IPS-20b (cell line): ENCODE measurements at regions not wholly inside any gene's neighbourhood (a gene's known extent, or its start where the extent isn't known, plus 50 kb on each side); places are given as distances from the start of the nearest gene placed in this dataset.
"Not testable (repeated sequence)": the region's sequence is repeated elsewhere in the genome, so short reads cannot be mapped to it uniquely, and the experiment has no call there.

Experiments
- H3K27ac ChIP-seq: one replicate; pipeline ENCODE4 v1.5.1; 2013; ENCODE audit warnings: low read length
- H3K27me3 ChIP-seq: 2 replicates; pipeline ENCODE4 v1.6.1; 2013; ENCODE audit warnings: mild to moderate bottlenecking, low read length, inconsistent platforms; ENCODE audit not compliant: insufficient read depth
- H3K36me3 ChIP-seq: 2 replicates; pipeline ENCODE4 v1.6.1; 2013; ENCODE audit warnings: low read depth, mild to moderate bottlenecking, inconsistent platforms, low read length, moderate library complexity; ENCODE audit not compliant: insufficient read depth
- H3K4me1 ChIP-seq: 2 replicates; pipeline ENCODE4 v1.6.1; 2013; ENCODE audit warnings: mild to moderate bottlenecking, control low read depth, inconsistent platforms, low read length, moderate library complexity; ENCODE audit not compliant: insufficient read depth
- H3K4me3 ChIP-seq: 2 replicates; pipeline ENCODE4 v1.5.1; 2013; ENCODE audit warnings: mild to moderate bottlenecking, low read length, inconsistent platforms
- H3K9ac ChIP-seq: 2 replicates; pipeline ENCODE4 v1.6.1; 2013; ENCODE audit warnings: low read depth, mild to moderate bottlenecking, inconsistent platforms, low read length, moderate library complexity
- H3K9me3 ChIP-seq: 2 replicates; pipeline ENCODE4 v1.6.1; 2013; ENCODE audit warnings: mild to moderate bottlenecking, low read depth, low read length, inconsistent platforms; ENCODE audit not compliant: insufficient read depth

- Histone ChIP-seq H3K9ac (no peak overlapping the region), H3K4me1 (0 out of 2 replicates have a peak, but pooled peaks cover 5% of the 10 kb centered on the region), H3K36me3 (no peaks in the 10 kb centered on the region), H3K27me3 (no peaks in the 10 kb centered on the region), H3K4me3 (no peak overlapping the region), H3K9me3 (no peaks in the 10 kb centered on the region), H3K27ac (no peak overlapping the region)
These were observed 123.3 kb downstream of the KCNA5 start for GRCh38 chr12:5166976-5167375.

GRCh38 chr12:5168148-5168547, 124.5 kb downstream of the KCNA5 start:
- Histone ChIP-seq H3K27me3 (no peaks in the 10 kb centered on the region), H3K36me3 (peaks cover 3% of the 10 kb centered on the region; the same call in 1 of the 2 replicates), H3K27ac (no peak overlapping the region), H3K9me3 (no peaks in the 10 kb centered on the region), H3K9ac (no peak overlapping the region), H3K4me1 (0 out of 2 replicates have a peak, but pooled peaks cover 5% of the 10 kb centered on the region), H3K4me3 (no peak overlapping the region)

GRCh38 chr12:5170844-5171243, 127.2 kb downstream of the KCNA5 start:
- Histone ChIP-seq H3K9me3 (no peaks in the 10 kb centered on the region), H3K9ac (no peak overlapping the region), H3K27ac (no peak overlapping the region), H3K4me3 (no peak overlapping the region), H3K27me3 (no peaks in the 10 kb centered on the region), H3K36me3 (peaks cover 4% of the 10 kb centered on the region; the same call in 1 of the 2 replicates), H3K4me1 (0 out of 2 replicates have a peak, but pooled peaks cover 5% of the 10 kb centered on the region)

GRCh38 chr12:5171701-5172100, 128.0 kb downstream of the KCNA5 start:
- Histone ChIP-seq H3K9me3 (no peaks in the 10 kb centered on the region), H3K9ac (no peak overlapping the region), H3K27ac (no peak overlapping the region)

GRCh38 chr12:5172886-5173285, 129.2 kb downstream of the KCNA5 start:
- no peak overlapping the region for H3K9ac ChIP-seq
- H3K27me3 ChIP-seq = no peaks in the 10 kb centered on the region
- H3K36me3 ChIP-seq = peaks cover 4% of the 10 kb centered on the region; the same call in 1 of the 2 replicates
- no peak overlapping the region for H3K27ac ChIP-seq
- H3K4me1 ChIP-seq = no peaks in the 10 kb centered on the region
- no peaks in the 10 kb centered on the region for H3K9me3 ChIP-seq
- H3K4me3 ChIP-seq = no peak overlapping the region

More at GRCh38 chr12:5171701-5172100, 128.0 kb downstream of the KCNA5 start:
- Histone ChIP-seq H3K36me3 (peaks cover 4% of the 10 kb centered on the region; the same call in 1 of the 2 replicates), H3K4me3 (no peak overlapping the region), H3K27me3 (no peaks in the 10 kb centered on the region), H3K4me1 (0 out of 2 replicates have a peak, but pooled peaks cover 5% of the 10 kb centered on the region)

GRCh38 chr12:5173511-5174011, 129.9 kb downstream of the KCNA5 start:
- no peaks in the 10 kb centered on the region for H3K4me1 ChIP-seq
- H3K27me3 ChIP-seq = no peaks in the 10 kb centered on the region
- no peaks in the 10 kb centered on the region for H3K9me3 ChIP-seq
- no peak overlapping the region for H3K9ac ChIP-seq
- H3K4me3 ChIP-seq = no peak overlapping the region
- H3K36me3 ChIP-seq = peaks cover 4% of the 10 kb centered on the region; the same call in 1 of the 2 replicates
- H3K27ac ChIP-seq = no peak overlapping the region

- not testable (repeated sequence) for H3K4me3 ChIP-seq, H3K9me3 ChIP-seq, H3K9ac ChIP-seq, H3K36me3 ChIP-seq, H3K27me3 ChIP-seq, H3K27ac ChIP-seq, H3K4me1 ChIP-seq
These were observed 131.7 kb downstream of the KCNA5 start for GRCh38 chr12:5175415-5175814.

GRCh38 chr12:5176036-5176435, 132.4 kb downstream of the KCNA5 start:
- Histone ChIP-seq H3K27me3 (no peaks in the 10 kb centered on the region), H3K4me1 (no peaks in the 10 kb centered on the region), H3K4me3 (no peak overlapping the region)

GRCh38 chr12:5177096-5177495, 133.4 kb downstream of the KCNA5 start:
- Histone ChIP-seq H3K9me3 (no peaks in the 10 kb centered on the region), H3K27ac (no peak overlapping the region), H3K9ac (no peak overlapping the region), H3K36me3 (peaks cover 4% of the 10 kb centered on the region; the same call in 1 of the 2 replicates), H3K27me3 (no peaks in the 10 kb centered on the region), H3K4me3 (no peak overlapping the region), H3K4me1 (no peaks in the 10 kb centered on the region)

More at GRCh38 chr12:5176036-5176435, 132.4 kb downstream of the KCNA5 start:
- Histone ChIP-seq H3K9me3 (no peaks in the 10 kb centered on the region), H3K9ac (no peak overlapping the region), H3K27ac (no peak overlapping the region), H3K36me3 (peaks cover 4% of the 10 kb centered on the region; the same call in 1 of the 2 replicates)

- peaks cover 4% of the 10 kb centered on the region; the same call in 1 of the 2 replicates for H3K36me3 ChIP-seq
- H3K27ac ChIP-seq = no peak overlapping the region
- no peaks in the 10 kb centered on the region for H3K9me3 ChIP-seq
- H3K4me1 ChIP-seq = no peaks in the 10 kb centered on the region
- no peaks in the 10 kb centered on the region for H3K27me3 ChIP-seq
- no peak overlapping the region for H3K4me3 ChIP-seq
- no peak overlapping the region for H3K9ac ChIP-seq
These were observed 134.1 kb downstream of the KCNA5 start for GRCh38 chr12:5177731-5178130.

- Histone ChIP-seq H3K27ac (no peak overlapping the region), H3K4me1 (no peaks in the 10 kb centered on the region), H3K9ac (no peak overlapping the region), H3K9me3 (no peaks in the 10 kb centered on the region), H3K36me3 (no peaks in the 10 kb centered on the region), H3K4me3 (no peak overlapping the region), H3K27me3 (no peaks in the 10 kb centered on the region)
These were observed 134.9 kb downstream of the KCNA5 start for GRCh38 chr12:5178571-5178970.

- H3K9me3 ChIP-seq = no peaks in the 10 kb centered on the region
- H3K4me1 ChIP-seq = no peaks in the 10 kb centered on the region
- no peak overlapping the region for H3K4me3 ChIP-seq
- no peaks in the 10 kb centered on the region for H3K36me3 ChIP-seq
- no peak overlapping the region for H3K9ac ChIP-seq
- H3K27ac ChIP-seq = no peak overlapping the region
- no peaks in the 10 kb centered on the region for H3K27me3 ChIP-seq
These were observed 136.8 kb downstream of the KCNA5 start for GRCh38 chr12:5180496-5180895.
